Breast epithelium (tissue), 4 donors: ENCODE measurements at regions not wholly inside any gene's neighbourhood (a gene's known extent, or its start where the extent isn't known, plus 50 kb on each side); places are given as distances from the start of the nearest gene placed in this dataset.

Experiments
- DNase-seq, 2 donors: peaks; one replicate each; pipeline ENCODE4 v3.0.0-alpha.2; 2019; ENCODE audit warnings: low spot score in 2 of 2
- H3K27ac ChIP-seq, 2 donors: fragments of 200-600 bp; sonication (generic) in 1 of 2; one replicate each; pipeline ENCODE4 v1.5.1; 2016 to 2019; ENCODE audit warnings: mild to moderate bottlenecking in 1 of 2
- H3K27me3 ChIP-seq, 2 donors: fragments of 200-600 bp; sonication (generic) in 1 of 2; one replicate each; pipeline versions ENCODE4 v1.5.1 to v1.6.0; 2017 to 2019; ENCODE audit warnings: control low read depth in 1 of 2, mild to moderate bottlenecking in 1 of 2
- H3K36me3 ChIP-seq: fragments of 200-600 bp; one replicate; pipeline ENCODE4 v1.5.1; 2019
- H3K4me1 ChIP-seq, 2 donors: fragments of 200-600 bp; sonication (generic); one replicate each; pipeline ENCODE4 v1.5.1; 2016 to 2019; ENCODE audit warnings: control low read depth in 1 of 2
- H3K4me3 ChIP-seq, 3 donors: fragments of 200-600 bp; sonication (generic); 1 replicate in 2 of 3; 2 replicates in 1 of 3; pipeline ENCODE4 v1.5.1; 2016 to 2019; ENCODE audit warnings: mild to moderate bottlenecking in 3 of 3, moderate library complexity in 2 of 3
- H3K9me3 ChIP-seq, 2 donors: fragments of 200-600 bp; sonication (generic) in 1 of 2; one replicate each; pipeline ENCODE4 v1.5.1; 2016 to 2019; ENCODE audit warnings: control low read depth in 1 of 2
- POLR2A ChIP-seq: fragments of 450-650 bp; IDR thresholded peaks from one replicate; pipeline ENCODE4 v1.6.1; 2016; ENCODE audit warnings: antibody characterized with exemption, mild to moderate bottlenecking, moderate library complexity
- POLR2AphosphoS5 ChIP-seq, 3 donors: sonication (generic); formaldehyde crosslinking; IDR thresholded peaks; one replicate each; pipeline ENCODE4 v1.6.1; 2017; ENCODE audit warnings: antibody characterized with exemption in 3 of 3
- intact Hi-C: fragments of 100-400 bp; cut with DNase I; formaldehyde crosslinking; loops from one replicate; pipeline ENCODE4 v1.15.1; 2023; ENCODE audit warnings: low total_unique reads
- TF ChIP-seq, protein P1 (sequence below), 3 donors: fragments of 450-650 bp; IDR thresholded peaks; one replicate each; pipeline ENCODE4 v1.5.1; 2016 to 2017; ENCODE audit warnings: antibody characterized with exemption in 3 of 3, mild to moderate bottlenecking in 3 of 3, moderate library complexity in 3 of 3

DNA sequence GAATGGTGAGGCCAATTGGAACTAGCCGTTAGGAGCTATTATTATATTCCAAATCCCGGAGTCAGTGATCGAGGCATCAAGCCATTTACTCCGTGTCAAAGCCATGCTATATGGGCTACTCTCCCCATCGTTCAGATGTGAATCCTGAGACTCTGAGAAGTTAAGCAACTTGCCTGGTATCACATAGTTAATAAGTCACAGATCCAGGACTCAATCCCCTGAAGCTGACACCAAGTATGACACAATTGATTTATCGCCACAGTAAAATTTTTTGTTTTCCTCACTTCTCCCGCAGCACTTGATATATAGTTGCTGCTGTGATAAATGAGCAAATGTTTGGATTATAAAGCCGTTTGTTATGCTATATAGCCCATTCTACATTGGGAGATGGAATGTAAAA, 50.8 kb upstream of the TSHZ2 start:
- H3K9me3 ChIP-seq, result no peaks in the 10 kb centered on the region
- intact Hi-C loops, result no loop called here
- TF ChIP-seq, protein P1, sequence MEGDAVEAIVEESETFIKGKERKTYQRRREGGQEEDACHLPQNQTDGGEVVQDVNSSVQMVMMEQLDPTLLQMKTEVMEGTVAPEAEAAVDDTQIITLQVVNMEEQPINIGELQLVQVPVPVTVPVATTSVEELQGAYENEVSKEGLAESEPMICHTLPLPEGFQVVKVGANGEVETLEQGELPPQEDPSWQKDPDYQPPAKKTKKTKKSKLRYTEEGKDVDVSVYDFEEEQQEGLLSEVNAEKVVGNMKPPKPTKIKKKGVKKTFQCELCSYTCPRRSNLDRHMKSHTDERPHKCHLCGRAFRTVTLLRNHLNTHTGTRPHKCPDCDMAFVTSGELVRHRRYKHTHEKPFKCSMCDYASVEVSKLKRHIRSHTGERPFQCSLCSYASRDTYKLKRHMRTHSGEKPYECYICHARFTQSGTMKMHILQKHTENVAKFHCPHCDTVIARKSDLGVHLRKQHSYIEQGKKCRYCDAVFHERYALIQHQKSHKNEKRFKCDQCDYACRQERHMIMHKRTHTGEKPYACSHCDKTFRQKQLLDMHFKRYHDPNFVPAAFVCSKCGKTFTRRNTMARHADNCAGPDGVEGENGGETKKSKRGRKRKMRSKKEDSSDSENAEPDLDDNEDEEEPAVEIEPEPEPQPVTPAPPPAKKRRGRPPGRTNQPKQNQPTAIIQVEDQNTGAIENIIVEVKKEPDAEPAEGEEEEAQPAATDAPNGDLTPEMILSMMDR (IDR thresholded peaks at IDR 0.05), result no peak
- TF ChIP-seq POLR2A (no peak), POLR2AphosphoS5 (IDR thresholded peaks at IDR 0.05) (no peak)
- H3K4me1 ChIP-seq, result no peaks in the 10 kb centered on the region
- H3K27me3 ChIP-seq, result no peaks in the 10 kb centered on the region
- DNase-seq, result no peak
- H3K36me3 ChIP-seq, result no peaks in the 10 kb centered on the region
- H3K4me3 ChIP-seq, result no peak overlapping the region
- no peak overlapping the region for H3K27ac ChIP-seq

DNA sequence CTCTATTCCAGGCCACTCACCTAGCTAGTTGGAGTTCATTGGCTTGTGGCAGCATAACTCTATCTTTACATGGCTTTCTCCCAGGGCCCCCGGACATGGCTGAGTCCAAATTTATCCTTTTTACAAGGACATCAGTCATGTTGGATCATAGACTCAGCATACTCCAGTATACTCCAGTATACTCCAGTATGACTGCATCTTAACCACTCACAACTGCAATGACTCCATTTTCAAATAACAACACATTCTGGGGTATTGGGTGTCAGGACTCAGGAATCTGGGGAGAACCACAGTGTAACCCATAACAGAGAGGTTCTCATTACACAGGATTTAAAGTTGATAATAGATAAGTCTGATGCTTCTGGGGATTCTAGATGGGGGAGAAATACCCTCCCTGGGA, 53.8 kb upstream of the TSHZ2 start:
- H3K4me3 ChIP-seq, result no peak overlapping the region
- H3K27ac ChIP-seq, result no peak overlapping the region
- H3K4me1 ChIP-seq, result no peaks in the 10 kb centered on the region
- TF ChIP-seq, protein P1 (IDR thresholded peaks at IDR 0.05), result no peak
- TF ChIP-seq POLR2A, result no peak
- no peak for TF ChIP-seq POLR2AphosphoS5 (IDR thresholded peaks at IDR 0.05)
- peaks cover 9% of the 10 kb centered on the region in 2 donors for H3K9me3 ChIP-seq
- no peak for DNase-seq
- no peaks in the 10 kb centered on the region for H3K27me3 ChIP-seq
- H3K36me3 ChIP-seq, result no peaks in the 10 kb centered on the region
- intact Hi-C loops, result no loop called here

DNA sequence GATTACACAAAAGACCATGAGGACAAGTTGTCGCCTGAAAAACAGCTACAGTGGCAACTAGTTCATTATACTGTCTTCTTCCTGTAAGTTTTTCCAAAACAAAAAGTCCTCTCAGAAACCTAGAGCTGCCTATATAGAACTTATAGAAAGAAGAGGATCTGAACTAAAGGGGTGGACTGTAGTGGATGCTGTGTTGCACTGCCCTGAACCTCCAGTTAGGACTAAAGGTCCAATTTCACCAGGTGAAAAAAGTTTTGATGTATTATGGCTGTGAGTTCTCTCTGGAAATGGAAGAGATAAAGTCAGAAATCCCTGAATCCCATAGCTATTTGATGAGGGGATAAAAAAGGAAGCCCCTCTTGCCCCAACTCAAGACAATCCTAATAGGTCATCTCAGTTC, 56.6 kb upstream of the TSHZ2 start:
- peaks cover 9% of the 10 kb centered on the region in 2 donors for H3K9me3 ChIP-seq
- H3K36me3 ChIP-seq, result no peaks in the 10 kb centered on the region
- H3K27me3 ChIP-seq, result no peaks in the 10 kb centered on the region
- no peak overlapping the region for H3K4me3 ChIP-seq
- DNase-seq, result no peak
- no peak for TF ChIP-seq POLR2A
- TF ChIP-seq, protein P1 (IDR thresholded peaks at IDR 0.05), result no peak
- TF ChIP-seq POLR2AphosphoS5 (IDR thresholded peaks at IDR 0.05), result no peak
- intact Hi-C loops, result no loop called here
- H3K27ac ChIP-seq, result no peak overlapping the region
- no peaks in the 10 kb centered on the region for H3K4me1 ChIP-seq

DNA sequence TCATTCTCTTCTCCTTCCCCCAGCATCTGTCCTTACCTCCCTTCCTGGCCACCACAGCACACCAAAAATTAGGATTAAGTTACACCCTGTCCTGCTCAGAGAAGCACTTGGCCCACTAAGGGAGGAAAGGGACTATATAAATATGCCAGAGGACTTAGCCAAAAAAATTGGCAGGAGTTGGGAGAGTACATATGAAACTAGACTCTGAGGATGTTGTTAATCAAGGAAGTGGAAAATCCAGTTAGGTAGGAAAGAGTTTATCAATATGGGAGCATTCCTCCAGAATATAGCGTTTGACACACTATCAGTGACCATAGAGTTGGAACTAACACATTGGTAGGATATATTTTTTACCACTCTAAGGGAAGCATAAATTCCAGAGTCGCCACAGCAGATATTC, 57.3 kb upstream of the TSHZ2 start:
- Histone ChIP-seq H3K9me3 (peaks cover 9% of the 10 kb centered on the region in 2 donors), H3K27ac (no peak overlapping the region), H3K4me1 (no peaks in the 10 kb centered on the region), H3K36me3 (no peaks in the 10 kb centered on the region), H3K27me3 (no peaks in the 10 kb centered on the region), H3K4me3 (no peak overlapping the region)
- TF ChIP-seq POLR2AphosphoS5 (IDR thresholded peaks at IDR 0.05), result no peak
- TF ChIP-seq, protein P1 (IDR thresholded peaks at IDR 0.05), result no peak
- TF ChIP-seq POLR2A, result no peak
- intact Hi-C loops, result no loop called here
- no peak for DNase-seq

DNA sequence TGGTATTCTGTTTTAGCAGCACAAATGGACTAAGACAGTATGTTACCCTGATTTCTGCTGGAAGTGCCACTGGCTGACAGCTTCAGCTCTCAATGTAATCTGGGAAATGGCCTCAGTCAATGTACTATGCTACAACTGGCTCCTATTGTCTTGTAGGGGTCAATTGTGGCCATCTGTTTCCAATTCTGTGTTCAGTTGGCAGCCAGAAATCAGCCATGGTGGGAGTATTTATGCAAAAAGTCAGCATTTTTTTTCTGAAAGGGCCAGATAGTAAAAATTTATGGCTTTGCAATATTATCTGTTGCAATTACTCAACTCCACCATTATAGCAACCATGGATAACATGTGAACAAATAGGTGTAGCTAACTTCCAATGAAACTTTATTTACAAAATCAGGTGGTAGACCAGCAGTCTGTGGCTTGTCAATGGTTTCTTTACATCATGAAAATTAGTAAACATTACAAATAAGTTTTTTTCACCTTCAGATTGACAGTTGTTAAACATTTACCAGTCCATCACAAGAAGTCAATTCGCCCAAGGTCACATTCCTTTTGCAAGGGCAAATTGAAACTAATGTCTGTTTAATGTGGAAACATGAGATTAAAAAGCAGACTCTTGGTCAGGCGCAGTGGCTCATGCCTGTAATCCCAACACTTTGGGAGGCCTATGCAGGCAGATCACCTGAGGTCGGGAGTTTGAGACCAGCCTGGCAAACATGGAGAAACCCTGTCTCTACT, 58.3 kb upstream of the TSHZ2 start:
- no peak for DNase-seq
- intact Hi-C loops, result no loop called here
- TF ChIP-seq, protein P1 (IDR thresholded peaks at IDR 0.05), result no peak
- H3K9me3 ChIP-seq, result peaks cover 9% of the 10 kb centered on the region in 2 donors
- H3K4me3 ChIP-seq, result no peak overlapping the region
- H3K27me3 ChIP-seq, result no peaks in the 10 kb centered on the region
- H3K36me3 ChIP-seq, result no peaks in the 10 kb centered on the region
- H3K27ac ChIP-seq, result no peak overlapping the region
- H3K4me1 ChIP-seq, result no peaks in the 10 kb centered on the region
